ENCODE measurements at regions not wholly inside any gene's neighbourhood (a gene's known extent, or its start where the extent isn't known, plus 50 kb on each side); places are given as distances from the start of the nearest gene placed in this dataset.

GRCh38 chr5:96499753-96500345 lies 66.8 kb upstream of the PCSK1 start:
- ChIA-PET CTCF (no interaction called here), POLR2A (no interaction called here)
- TF ChIP-seq FOXM1 (IDR thresholded peaks at IDR 0.05; ENCODE audit: borderline replicate concordance) (no peak), CTBP1 (IDR thresholded peaks at IDR 0.05; ENCODE audit: borderline replicate concordance) (no peak), TARDBP (IDR thresholded peaks at IDR 0.05) (no peak), PKNOX1 (IDR thresholded peaks at IDR 0.05) (no peak), BHLHE40 (IDR thresholded peaks at IDR 0.05; ENCODE audit: borderline replicate concordance) (no peak), HDGF (IDR thresholded peaks at IDR 0.05; ENCODE audit: borderline replicate concordance) (no peak), ZNF384 (IDR thresholded peaks at IDR 0.05) (no peak), L3MBTL2 (conservative IDR thresholded peaks at IDR 0.05) (no peak), ELF4 (IDR thresholded peaks at IDR 0.05) (no peak), LEF1 (IDR thresholded peaks at IDR 0.05; ENCODE audit: borderline replicate concordance) (no peak)
- DNase-seq (ENCODE audit: extremely low spot score), result no peak

- POLR2A ChIA-PET, result no interaction called here
- TF ChIP-seq TARDBP (IDR thresholded peaks at IDR 0.05), result no peak
- no peak for TF ChIP-seq PKNOX1 (IDR thresholded peaks at IDR 0.05)
- TF ChIP-seq SP1 (IDR thresholded peaks at IDR 0.05), result no peak
- TF ChIP-seq LEF1 (IDR thresholded peaks at IDR 0.05; ENCODE audit: borderline replicate concordance), result no peak
- no peak for TF ChIP-seq FOXK2 (IDR thresholded peaks at IDR 0.05)
- no peak for TF ChIP-seq L3MBTL2 (conservative IDR thresholded peaks at IDR 0.05)
- no peak for TF ChIP-seq ARNT (IDR thresholded peaks at IDR 0.05)
- TF ChIP-seq CTBP1 (IDR thresholded peaks at IDR 0.05; ENCODE audit: borderline replicate concordance), result no peak
- no peak for TF ChIP-seq ZNF384 (IDR thresholded peaks at IDR 0.05)
- no peak for TF ChIP-seq SUZ12 (IDR thresholded peaks at IDR 0.05)
- no peak for DNase-seq (ENCODE audit: extremely low spot score)
- CTCF ChIA-PET, result no interaction called here
Observed at GRCh38 chr5:96501991-96502646, 69.1 kb upstream of the PCSK1 start.

GRCh38 chr5:96503501-96504236 lies 70.6 kb upstream of the PCSK1 start:
- ChIA-PET CTCF (interaction anchor here (0.7 kb wide), 1 partner anchor 689 kb away, joined by 3 read pairs; no protein-coding TSS in a partner anchor), POLR2A (no interaction called here)
- no peak for TF ChIP-seq ELF4 (IDR thresholded peaks at IDR 0.05)
- TF ChIP-seq SP1 (IDR thresholded peaks at IDR 0.05), result no peak
- TF ChIP-seq FOXA1 (IDR thresholded peaks at IDR 0.05), result no peak
- no peak for TF ChIP-seq ARNT (IDR thresholded peaks at IDR 0.05)
- no peak for DNase-seq (ENCODE audit: extremely low spot score)

GRCh38 chr5:96506376-96506775 lies 73.3 kb upstream of the PCSK1 start:
- TF ChIP-seq FOXA1 (IDR thresholded peaks at IDR 0.05) (no peak), BHLHE40 (IDR thresholded peaks at IDR 0.05; ENCODE audit: borderline replicate concordance) (no peak), L3MBTL2 (conservative IDR thresholded peaks at IDR 0.05) (no peak), SUZ12 (IDR thresholded peaks at IDR 0.05) (no peak), TARDBP (IDR thresholded peaks at IDR 0.05) (no peak), CTBP1 (IDR thresholded peaks at IDR 0.05; ENCODE audit: borderline replicate concordance) (no peak), ELF4 (IDR thresholded peaks at IDR 0.05) (no peak), LEF1 (IDR thresholded peaks at IDR 0.05; ENCODE audit: borderline replicate concordance) (no peak), ZNF384 (IDR thresholded peaks at IDR 0.05) (no peak), SP1 (IDR thresholded peaks at IDR 0.05) (no peak), FOXK2 (IDR thresholded peaks at IDR 0.05) (no peak), HDGF (IDR thresholded peaks at IDR 0.05; ENCODE audit: borderline replicate concordance) (no peak), PKNOX1 (IDR thresholded peaks at IDR 0.05) (no peak), NFRKB (IDR thresholded peaks at IDR 0.05) (no peak), ARNT (IDR thresholded peaks at IDR 0.05) (no peak), FOXM1 (IDR thresholded peaks at IDR 0.05; ENCODE audit: borderline replicate concordance) (no peak)
- ChIA-PET CTCF (no interaction called here), POLR2A (no interaction called here)
- DNase-seq (ENCODE audit: extremely low spot score), result no peak

GRCh38 chr5:96506866-96507527 lies 73.9 kb upstream of the PCSK1 start:
- no peak for DNase-seq (ENCODE audit: extremely low spot score)
- POLR2A ChIA-PET, result interaction anchor here (0.5 kb wide), 1 partner anchor 164 kb away, joined by 4 read pairs; no protein-coding TSS in a partner anchor
- CTCF ChIA-PET, result no interaction called here
- TF ChIP-seq FOXK2 (IDR thresholded peaks at IDR 0.05) (no peak), FOXM1 (IDR thresholded peaks at IDR 0.05; ENCODE audit: borderline replicate concordance) (no peak), ZNF384 (IDR thresholded peaks at IDR 0.05) (no peak), HDGF (IDR thresholded peaks at IDR 0.05; ENCODE audit: borderline replicate concordance) (no peak), LEF1 (IDR thresholded peaks at IDR 0.05; ENCODE audit: borderline replicate concordance) (no peak), TARDBP (IDR thresholded peaks at IDR 0.05) (no peak), ELF4 (IDR thresholded peaks at IDR 0.05) (no peak), SP1 (IDR thresholded peaks at IDR 0.05) (no peak), L3MBTL2 (conservative IDR thresholded peaks at IDR 0.05) (no peak), CTBP1 (IDR thresholded peaks at IDR 0.05; ENCODE audit: borderline replicate concordance) (no peak), SUZ12 (IDR thresholded peaks at IDR 0.05) (no peak), ARNT (IDR thresholded peaks at IDR 0.05) (no peak), PKNOX1 (IDR thresholded peaks at IDR 0.05) (no peak), FOXA1 (IDR thresholded peaks at IDR 0.05) (no peak), BHLHE40 (IDR thresholded peaks at IDR 0.05; ENCODE audit: borderline replicate concordance) (no peak), NFRKB (IDR thresholded peaks at IDR 0.05) (no peak)

Data from HEK293T (cell line).